Left colon (tissue), 2 donors: ENCODE measurements at regions not wholly inside any gene's neighbourhood (a gene's known extent, or its start where the extent isn't known, plus 50 kb on each side); places are given as distances from the start of the nearest gene placed in this dataset.

Experiments
- ATAC-seq: fragments of 200-7000 bp; cut with Tn5 transposase; one replicate; pipeline ENCODE4 v1.9.1; 2020; ENCODE audit warnings: mild to moderate bottlenecking, moderate library complexity
- DNase-seq, 2 donors: peaks; one replicate each; pipeline ENCODE4 v3.0.0-alpha.2; 2020
- intact Hi-C, 2 donors: fragments of 100-400 bp; cut with DNase I in 1 of 2; cut with micrococcal nuclease in 1 of 2; formaldehyde crosslinking; loops; one replicate each; pipeline versions ENCODE4 v1.11.2 to v1.14.0; 2022; cut with DNase I, micrococcal nuclease
- donor health status: DM: no; HTN: no; CAD: no.
- donor health status: DM: yes; HTN: yes; CAD: no.

DNA sequence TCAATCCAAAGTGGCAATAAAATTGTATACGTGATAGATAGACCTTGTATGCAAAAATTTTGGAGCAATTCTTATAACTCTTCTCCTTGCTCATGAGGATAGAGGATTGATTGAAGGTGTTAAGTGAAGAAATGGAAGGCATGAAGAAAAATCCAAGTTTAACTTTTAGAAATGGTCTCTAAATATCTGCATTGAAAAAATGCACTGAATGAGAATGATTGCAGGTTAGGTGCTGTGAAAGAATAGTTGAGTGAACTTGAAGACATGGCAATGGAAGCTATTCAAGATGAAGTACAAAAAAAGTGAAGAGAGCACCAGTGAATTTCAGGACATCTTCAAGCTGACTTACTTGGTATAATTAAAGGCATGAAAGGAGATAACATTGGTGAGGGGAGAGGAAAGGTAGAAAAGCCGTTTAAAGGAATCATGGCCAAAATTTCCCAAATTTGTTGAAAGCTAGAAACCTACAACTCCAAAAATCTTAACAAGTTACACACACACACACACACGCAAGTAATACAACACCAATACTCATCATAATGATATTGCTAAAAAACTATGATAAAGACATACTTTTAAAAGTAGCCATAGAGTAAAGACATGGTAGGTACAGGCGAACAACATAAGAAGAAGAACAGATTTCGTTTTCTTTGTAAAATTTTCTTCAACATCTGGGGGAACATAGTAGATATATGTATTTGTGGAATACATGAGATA, 96.3 kb downstream of the GGTLC2 start:
- intact Hi-C loops: no loop called here
- no peak for DNase-seq
- ATAC-seq: no peak

DNA sequence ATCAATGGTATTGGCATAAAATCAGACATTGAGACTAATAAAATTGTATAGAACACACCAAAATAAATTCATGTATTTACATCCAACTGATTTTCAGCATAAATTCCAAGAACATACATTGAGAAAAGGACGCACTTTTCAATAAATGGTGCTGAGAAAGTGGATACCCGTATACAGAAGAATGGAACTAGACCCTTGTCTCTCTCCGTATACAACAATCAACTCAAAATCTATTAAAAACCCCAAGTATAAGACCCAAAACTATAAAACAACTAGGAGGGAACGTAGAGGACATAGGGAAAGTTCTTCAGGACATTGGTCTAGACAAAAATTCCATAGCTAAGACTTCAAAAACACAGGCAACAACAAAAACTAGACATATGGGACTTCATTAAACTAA, 97.4 kb downstream of the GGTLC2 start:
- ATAC-seq: no peak
- DNase-seq: no peak
- intact Hi-C loops: no loop called here

DNA sequence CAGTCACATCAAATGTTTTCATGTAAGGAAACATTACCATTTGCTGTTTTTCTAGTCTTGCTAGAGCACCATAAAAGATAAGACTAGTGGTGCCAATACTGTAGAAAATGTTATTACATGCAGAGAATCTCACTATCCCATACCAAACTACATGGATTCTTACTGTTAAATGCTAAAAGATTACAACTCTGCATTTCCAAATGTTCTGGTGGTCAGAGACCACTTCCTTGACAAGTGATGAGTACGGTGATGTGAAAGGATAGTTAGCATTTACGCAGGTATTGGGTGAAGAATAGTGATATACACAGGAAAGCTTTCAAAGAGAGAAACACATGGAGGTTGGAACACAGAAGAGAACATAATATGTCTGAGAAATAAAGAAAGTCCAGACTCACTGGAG, 98.2 kb downstream of the GGTLC2 start:
- ATAC-seq (no peak), DNase-seq (no peak)
- intact Hi-C loops: no loop called here

- intact Hi-C loops: no loop called here
- ATAC-seq: no peak
- DNase-seq: no peak
Measured at GRCh38 chr22:22743128-22743760, 98.8 kb downstream of the GGTLC2 start.

GRCh38 chr22:22744412-22745224, 100.2 kb downstream of the GGTLC2 start:
- no peak for DNase-seq
- intact Hi-C loops: no loop called here
- no peak for ATAC-seq

DNA sequence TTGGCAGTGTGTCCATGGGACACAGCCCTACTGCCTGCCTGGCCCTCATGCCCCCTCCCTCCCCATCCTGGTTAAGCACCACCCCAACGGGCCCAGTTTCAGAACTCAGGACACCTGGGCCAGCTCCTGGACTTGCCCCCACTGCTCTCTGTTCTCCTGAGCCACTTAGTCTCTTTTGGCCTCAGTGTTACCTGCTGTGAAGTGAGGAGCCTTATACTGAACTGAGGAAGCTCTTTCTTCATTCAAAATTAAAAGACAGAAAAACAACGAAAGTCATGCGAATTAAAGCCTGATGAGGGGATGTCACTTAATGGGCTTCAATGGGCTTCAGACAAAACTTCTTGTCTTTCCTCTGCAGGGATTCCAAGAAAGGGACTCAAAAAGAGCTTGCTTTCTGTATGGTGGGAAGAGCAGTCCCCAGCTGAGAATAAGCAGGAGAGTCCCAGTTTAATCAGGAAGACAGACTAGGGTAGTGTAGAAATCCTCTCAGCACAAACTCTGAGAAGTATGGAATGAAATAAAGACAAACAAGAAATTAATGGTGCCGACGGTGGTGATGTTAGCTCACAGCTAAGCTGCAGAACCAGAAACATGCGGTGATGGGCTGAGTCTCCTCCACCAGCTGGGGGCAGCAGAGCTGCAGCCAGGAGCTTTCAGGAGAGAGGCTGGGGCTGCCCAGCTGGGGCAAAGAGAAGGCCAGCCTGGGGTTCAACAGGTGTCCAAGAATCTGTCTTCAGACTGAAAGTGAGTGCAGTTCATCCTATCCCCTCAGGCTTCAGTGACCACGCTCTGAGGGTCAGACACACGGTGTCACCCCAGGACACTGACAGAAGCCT, 101.0 kb downstream of the GGTLC2 start:
- ATAC-seq (peak; percentile 72), DNase-seq (peak in 1 of 2 donors; percentile 54)
- intact Hi-C loops: no loop called here

DNA sequence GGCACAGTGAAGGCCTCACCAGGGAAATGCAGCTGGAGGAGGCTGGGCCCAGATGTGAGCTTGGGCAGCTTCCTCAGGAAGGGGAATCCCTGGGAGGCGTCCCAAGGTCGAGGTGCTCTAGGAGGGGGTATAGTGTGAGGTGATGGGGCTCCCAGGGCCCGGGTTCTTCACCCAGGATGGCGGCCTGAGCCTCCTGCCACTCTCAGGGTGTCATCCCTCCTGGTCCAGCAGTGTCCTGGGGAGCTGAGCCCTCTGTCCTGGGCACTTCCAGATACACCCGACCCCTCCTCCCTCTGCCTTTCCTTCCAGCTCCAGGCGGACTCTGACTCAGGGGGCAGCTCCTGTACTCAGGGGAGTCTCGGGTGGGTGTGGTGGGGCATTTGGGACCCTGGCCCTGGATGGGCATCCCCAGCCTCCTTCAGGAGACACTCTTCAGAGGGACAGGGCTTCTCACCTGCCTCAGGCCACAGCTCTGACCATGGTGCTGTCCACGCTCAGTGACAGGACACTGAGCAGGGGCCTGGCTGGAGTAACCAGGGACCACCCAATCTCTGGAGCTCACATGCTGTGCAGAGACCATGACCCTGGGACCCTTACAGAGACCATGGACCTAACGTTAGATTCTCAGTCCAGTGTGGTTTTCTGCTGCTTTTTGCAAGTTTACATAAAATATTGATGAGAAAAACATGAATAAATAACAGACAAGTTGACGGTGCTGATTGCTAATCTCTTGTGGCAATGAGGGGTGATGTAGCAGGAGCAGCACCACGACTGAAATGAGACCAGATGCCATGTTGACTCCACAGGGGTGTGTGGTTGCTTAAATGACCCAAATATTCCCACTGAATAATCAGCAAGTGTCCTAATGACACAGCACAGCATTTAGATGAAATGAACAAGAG, 101.9 kb downstream of the GGTLC2 start:
- ATAC-seq (no peak), DNase-seq (no peak)
- intact Hi-C loops: no loop called here

GRCh38 chr22:22746963-22747933, 102.8 kb downstream of the GGTLC2 start:
- no peak for ATAC-seq
- DNase-seq: no peak
- intact Hi-C loops: no loop called here

DNA sequence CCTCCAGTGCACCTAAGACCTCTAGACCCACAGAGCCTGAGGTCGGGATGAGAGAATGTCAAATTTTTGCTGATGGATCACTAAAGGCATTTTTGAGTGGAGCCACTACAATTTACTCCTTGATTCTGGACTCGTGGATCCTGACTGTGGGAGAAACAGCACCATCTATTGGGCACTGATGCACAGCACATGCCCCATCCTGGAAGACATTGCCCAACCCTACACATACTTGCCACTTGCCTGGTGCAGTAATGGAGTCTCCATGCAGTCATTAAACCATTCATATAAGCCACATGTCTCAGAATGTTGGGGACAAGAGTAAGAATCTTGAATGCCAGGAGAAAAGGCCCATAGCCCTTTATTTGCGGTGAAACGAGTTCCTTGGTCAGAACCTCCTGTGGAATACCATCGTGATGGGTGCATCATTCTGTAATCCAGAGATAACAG, 103.9 kb downstream of the GGTLC2 start:
- ATAC-seq (peak; percentile 89), DNase-seq (peak in 1 of 2 donors; percentile 43)
- intact Hi-C loops: no loop called here

GRCh38 chr22:22748756-22749155, 104.3 kb downstream of the GGTLC2 start:
- no peak for ATAC-seq
- intact Hi-C loops: no loop called here
- DNase-seq: no peak

GRCh38 chr22:22749167-22749758, 104.8 kb downstream of the GGTLC2 start:
- intact Hi-C loops: no loop called here
- no peak for DNase-seq

GRCh38 chr22:22750335-22751042, 106.1 kb downstream of the GGTLC2 start:
- DNase-seq (no peak), ATAC-seq (no peak)
- intact Hi-C loops: no loop called here

More at GRCh38 chr22:22749167-22749758, 104.8 kb downstream of the GGTLC2 start:
- ATAC-seq: no peak

DNA sequence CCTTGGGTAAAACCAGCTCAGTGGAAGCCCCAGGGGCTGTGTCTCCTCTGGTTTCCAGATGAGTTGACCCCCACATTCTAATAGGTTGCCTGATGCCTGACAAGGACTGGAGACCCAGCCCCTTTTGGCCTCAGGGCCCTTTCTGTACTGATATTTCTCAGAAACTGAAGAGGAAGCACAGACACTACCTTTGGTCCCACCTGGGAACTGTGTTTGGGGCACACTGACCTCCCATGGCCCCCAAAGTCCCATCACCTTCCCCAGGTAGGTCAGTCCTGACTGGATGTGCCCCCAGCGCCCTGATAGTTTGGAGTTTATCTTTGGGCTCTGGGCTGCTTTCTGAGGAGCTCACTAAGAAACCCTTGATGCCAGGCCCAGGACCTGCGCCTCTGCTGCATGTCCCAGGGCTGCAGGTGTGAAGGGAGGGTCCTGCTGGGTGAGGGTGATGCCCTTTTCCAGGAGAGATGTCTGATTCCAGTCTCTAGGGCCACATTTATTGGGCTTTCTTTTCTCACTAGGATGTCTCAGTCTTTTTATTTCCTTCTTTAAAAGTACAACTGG, 106.7 kb downstream of the GGTLC2 start:
- DNase-seq (no peak), ATAC-seq (no peak)
- intact Hi-C loops: no loop called here

DNA sequence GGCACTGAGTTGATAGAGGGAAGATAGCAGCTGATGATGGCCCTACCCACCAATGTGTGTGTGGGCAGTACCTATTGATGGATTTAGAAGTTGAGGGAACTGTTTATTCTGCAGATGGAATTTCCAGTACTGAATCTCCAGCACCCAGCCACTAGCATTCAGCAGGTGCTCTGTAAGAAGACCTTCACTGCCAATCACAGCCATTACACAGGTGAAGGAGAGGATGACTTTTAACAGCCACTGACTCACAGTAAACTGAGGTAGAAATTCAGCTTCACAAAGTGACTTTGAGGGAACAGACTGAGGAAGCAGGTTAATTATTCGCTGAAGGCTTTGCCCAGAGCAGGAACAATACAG, 107.8 kb downstream of the GGTLC2 start:
- intact Hi-C loops: no loop called here
- DNase-seq: no peak
- no peak for ATAC-seq

DNA sequence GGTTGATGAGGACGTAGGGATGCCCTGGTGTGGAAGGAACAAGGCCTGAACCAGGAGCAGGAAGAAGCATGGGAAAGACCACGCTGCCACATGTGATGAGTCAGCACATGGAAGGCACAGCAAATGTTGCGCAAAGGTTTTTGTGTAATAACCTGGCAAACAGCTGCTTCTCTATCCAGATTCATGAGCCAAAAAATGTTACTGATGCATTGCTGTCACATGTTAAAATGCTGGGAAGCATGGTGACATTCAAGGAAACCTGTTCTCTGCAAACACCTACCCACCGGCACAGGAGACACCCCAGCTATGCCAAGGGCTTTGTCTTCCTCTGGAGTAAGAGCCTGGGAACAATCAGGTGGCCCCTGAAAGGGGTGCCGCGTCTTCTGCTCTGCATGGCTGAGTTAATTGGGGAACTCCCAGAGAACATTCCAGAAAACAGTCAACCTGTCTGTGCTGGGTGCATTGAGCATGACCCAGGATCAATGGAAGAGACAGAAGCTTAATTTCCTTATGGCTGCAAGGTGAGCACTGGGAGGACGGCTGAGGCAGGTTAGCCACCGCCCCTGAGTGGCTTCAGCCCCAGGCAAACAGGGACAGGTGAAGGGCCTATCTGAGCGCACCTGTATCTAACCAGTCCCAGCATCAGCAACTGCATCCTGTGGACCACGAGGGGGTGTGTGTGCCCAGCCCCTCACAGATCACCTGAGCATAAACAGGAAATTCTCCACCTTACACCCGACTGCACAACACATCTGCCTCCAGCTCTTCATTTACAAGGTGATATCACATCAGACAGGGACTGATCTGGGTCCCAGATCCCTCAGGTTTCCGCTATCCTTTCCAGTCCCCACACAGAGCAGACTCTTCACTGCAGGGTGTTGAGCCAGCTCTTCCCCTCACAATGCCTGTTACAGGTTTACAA, 108.4 kb downstream of the GGTLC2 start:
- intact Hi-C loops: no loop called here
- ATAC-seq (no peak), DNase-seq (no peak)
